HPDE6-E6E7 (cell line): ENCODE measurements at regions not wholly inside any gene's neighbourhood (a gene's known extent, or its start where the extent isn't known, plus 50 kb on each side); places are given as distances from the start of the nearest gene placed in this dataset.
"Not testable (repeated sequence)": the region's sequence is repeated elsewhere in the genome, so short reads cannot be mapped to it uniquely, and the experiment has no call there.

Experiments
- DNase-seq: peaks from one replicate; pipeline ENCODE4 v3.0.0; 2011; ENCODE audit warnings: missing footprints; ENCODE audit errors: extremely low spot score

DNA sequence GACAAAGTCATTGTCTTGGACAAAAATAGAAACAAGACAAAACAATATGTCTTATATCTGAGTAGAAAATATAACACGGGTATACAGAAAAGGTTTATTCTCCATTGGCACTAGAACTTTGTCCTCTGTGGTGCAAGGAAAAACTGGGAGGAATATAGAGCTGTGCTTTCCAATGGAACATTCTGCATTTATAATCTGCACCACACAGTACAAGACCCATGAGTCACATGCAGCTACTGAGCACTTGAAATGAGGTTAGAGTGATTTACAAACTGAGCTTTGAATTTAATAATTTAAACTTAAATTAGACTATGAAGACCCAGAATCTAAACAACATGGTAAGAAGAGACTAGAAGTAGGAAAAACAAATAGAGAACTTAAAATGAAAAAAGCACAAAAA lies 86.1 kb downstream of the RAP2A start:
- no peak for DNase-seq

DNA sequence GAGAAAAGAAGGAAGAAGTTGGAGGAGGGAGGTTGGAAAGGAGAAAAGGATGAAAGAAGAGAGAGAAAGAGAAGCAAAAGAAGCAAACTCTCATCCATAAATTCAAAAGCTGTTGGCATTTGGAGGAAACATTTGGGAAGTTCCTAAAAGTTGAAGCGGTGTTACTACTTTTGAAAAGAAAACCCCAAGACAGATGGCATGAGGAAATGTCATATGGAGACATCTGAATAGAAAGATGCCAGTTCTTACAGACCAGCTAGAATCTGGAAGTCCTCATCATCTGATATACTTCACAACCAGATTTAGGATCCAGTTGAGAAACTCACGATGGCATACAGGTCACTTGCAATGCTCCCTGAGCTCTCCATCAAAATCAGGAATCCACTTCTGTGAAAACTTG lies 86.9 kb downstream of the RAP2A start:
- DNase-seq = no peak

DNA sequence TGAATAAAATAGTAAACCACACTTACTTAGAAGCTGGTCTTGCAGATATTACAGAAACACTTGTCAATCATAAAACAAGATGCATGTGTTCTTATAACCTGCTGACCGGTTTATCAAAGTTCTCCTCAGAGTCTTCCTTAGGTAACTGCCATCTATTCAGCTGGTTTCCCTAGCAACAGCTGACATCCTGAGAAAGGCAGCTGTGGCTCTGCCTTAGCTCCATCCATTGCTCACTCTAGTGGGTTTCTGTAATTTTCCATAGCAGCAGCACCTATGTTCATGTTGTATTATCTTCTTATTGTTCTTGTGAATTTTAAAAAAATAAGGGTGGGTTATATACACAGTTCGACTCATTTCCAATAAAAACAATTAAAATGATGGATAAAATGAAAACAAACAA lies 87.8 kb downstream of the RAP2A start:
- no peak for DNase-seq

DNA sequence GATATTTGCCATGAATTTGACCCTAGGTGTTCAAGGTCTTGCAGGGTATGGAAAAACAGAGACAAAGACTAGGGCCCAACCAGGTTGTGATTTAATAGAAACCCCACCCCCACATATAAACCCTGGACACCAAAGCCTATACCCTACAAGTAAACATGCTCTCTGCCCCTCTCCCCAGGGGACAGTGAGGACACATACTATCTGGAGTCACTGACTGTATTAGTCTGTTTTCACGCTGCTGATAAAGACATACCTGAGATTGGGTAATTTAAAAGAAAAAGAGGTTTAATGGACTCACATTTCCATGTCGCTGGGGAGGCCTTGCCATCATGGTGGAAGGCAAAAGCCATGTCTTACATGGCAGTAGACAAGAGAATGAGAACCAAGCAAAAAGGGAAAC lies 88.3 kb downstream of the RAP2A start:
- DNase-seq = no peak

- no peak for DNase-seq
Measured at GRCh38 chr13:97526556-97526955, 92.6 kb downstream of the RAP2A start.

DNA sequence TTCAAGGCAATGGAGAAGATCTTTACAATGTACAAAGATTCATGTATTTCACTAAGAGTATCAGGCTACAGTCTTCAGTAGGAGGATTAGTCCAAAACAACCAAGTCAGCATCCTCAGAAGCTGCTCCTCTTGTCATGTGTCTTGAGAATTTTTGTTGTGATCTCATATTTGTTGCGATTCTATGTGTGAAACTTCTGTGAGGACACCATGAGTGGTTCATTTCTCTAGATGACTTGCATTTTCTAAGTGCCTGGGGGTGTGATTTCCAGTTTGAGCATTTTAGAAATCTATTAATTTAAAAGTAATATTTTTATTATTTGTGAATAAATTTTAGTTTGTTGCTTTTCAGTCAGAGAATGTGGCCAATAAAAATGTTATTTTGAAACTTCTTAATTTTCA lies 94.5 kb downstream of the RAP2A start:
- DNase-seq = no peak

DNA sequence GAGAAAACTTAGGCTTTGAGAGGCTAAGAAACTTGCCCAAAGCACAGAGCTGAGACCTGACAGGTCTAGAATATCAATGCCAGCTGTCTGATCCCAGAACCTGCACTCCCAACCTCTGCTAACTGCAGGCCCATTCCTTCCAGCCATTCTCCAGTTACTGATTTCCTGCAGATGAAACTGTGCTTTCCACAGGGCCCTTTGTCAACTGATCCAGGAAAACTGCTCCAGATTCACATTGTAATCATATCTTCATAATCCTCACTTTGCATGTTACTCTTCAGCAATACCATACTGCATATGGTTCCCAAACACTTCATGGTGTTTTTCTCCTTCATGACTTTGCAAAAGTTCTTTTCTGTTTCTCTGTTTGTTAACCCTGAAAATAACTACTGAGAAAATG lies 100.6 kb downstream of the RAP2A start:
- no peak for DNase-seq

DNA sequence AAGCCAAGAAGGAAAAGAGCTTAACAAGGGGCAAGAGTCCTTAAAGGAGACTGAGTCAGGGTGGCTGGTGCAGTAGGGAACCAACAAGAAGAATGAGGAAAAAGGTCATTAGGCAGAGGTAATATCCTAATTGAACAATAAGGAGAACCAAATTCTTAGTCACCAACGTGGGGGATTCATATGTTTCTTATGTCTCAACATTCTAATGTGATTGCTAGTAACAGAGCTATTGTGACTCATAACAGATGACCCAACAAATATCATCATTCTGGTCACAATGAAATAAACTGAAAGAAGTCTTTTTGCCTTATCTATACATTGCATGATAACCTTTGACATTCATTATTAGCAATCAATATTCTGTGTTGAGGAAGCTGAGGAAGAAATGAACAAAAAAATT lies 101.6 kb downstream of the RAP2A start:
- no peak for DNase-seq

DNA sequence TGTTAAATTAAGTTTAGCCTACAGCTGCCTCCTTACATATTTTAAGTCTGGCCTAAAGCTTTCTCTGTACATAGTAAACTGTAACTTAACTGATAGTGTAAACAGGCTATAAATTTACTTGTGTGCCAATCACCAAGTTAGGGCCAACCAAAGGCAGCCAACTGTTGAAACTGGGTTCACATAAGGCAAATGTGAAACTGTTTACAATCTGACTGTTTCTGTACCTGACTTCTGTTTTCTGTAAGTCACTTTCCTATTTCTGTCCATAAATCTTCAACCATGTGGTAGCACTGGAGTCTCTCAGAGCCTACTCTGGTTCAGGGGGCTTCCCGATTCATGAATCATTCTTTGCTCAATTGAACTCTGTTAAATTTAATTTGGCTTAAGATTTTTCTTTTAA lies 103.1 kb downstream of the RAP2A start:
- DNase-seq = no peak

GRCh38 chr13:97538203-97538602 lies 104.2 kb downstream of the RAP2A start:
- no peak for DNase-seq

DNA sequence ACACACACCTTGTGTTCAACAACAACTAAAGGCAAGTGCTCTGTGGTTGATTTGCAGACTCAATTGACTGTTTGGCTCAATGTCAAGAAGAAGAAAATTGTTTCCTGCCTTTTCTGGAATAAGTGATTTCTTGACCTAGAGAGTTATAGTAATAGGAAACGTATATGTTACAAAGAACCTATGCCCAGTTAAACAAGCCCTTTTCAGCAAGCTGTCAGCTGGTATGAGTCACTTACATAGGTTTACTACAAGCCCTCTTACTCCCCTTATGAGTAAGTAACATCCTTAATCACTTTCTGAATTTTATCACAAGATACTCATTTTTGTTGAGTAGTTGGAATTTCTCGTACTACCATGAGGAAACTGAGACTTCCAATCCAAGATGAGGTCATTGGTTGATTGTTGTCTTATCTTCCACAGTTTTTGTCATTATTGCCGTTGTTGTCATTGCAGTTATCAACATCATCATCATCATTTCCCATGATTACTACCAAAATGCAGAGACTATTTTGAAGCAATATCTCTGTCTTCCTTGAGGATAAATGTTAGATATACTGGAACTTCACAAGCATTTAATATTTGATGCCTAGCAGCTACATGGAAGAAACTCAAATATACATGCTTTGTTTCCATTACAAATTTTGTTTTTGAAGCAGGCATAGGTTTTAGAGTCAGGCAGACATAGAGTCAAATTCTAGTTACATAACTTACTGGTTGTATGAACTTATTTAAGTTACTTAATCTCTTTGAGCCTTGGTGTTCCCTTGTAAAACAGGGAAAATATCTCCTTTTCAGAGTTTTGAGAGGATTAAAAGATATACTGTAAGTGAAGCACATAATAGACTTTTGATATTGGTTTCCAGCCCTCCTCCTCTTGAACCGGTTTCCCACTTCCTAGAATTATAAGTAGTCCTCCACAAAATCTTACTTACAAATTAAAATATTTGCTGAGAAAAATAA lies 106.0 kb downstream of the RAP2A start:
- no peak for DNase-seq

DNA sequence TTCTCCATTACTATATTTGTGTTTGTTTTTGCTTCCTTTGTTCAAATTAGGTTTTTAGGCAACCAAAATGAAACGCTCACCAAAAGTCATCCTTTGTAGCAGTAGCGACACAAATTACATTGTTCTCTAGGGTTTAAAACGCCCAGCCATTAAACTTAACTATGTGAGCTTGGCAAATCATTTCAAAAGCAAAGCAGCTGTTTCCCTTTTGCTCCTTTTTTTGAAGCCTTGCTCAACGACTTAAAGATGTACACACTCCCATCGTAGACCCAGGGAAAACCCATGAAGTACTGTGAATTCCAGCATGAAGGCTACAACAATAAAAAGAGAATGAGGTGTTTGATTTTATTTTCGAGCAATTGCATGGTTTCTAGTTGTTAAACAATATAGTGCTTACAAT lies 106.7 kb downstream of the RAP2A start:
- DNase-seq = no peak

DNA sequence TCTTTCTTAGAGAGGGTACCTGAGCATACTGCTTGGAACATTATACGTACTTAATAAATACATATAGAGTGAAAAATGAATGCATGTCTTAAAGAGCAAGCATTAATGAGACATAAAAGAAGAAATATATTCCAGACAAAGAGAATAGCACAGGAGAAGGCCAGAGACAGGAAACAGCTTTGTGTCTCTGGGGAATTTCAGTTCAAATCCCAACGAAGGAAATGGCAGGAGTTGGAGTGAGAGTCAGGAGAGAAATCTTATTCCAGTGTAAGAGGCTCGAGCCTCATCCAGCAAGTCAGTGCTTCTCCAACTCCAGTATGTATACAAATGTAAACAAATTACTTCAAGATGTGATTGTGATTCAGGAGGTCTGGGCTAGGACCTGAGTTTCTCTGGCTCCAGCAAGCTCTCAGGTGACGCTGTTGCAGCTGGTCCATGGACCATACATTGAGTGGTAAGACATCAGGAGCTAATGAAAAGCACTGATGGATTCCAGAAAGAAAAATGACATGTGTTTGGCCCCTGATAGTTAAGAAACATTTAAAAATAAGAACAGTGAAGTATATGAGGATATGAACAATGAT lies 108.2 kb downstream of the RAP2A start:
- DNase-seq = no peak

DNA sequence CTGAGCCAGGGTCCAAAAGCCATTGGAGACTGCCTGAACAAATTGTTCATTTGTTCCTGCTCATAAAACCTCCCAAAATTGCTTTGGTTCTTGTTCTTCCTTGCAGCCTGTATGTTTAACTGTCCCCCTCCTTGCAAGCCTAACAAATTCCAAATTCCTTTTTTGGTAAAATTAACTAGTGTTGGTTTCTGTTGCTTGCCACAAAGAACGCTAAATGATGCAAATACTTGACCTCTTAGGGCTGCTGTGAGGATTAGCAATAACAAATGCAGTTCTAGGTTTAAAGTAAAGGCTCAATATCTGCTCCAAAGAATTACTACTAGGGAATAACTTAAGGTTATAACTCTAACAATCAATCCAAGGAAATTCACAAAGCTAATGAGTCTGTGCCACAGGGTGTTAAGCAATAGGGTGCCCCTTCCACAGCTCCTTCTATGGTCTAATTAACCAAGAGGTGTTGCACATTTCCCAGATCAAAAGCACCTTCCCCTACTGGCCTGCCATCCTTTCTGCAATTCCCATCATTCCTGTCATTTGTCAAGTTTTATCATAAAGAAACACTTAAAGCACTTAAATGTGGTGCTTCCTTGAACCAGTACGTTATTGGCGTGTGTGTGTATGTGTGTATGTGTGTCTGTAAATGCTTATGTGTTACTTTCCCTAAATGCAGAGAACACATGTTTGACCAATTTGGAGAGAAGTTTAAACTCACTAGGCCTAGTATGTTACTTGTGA lies 110.2 kb downstream of the RAP2A start:
- no peak for DNase-seq

DNA sequence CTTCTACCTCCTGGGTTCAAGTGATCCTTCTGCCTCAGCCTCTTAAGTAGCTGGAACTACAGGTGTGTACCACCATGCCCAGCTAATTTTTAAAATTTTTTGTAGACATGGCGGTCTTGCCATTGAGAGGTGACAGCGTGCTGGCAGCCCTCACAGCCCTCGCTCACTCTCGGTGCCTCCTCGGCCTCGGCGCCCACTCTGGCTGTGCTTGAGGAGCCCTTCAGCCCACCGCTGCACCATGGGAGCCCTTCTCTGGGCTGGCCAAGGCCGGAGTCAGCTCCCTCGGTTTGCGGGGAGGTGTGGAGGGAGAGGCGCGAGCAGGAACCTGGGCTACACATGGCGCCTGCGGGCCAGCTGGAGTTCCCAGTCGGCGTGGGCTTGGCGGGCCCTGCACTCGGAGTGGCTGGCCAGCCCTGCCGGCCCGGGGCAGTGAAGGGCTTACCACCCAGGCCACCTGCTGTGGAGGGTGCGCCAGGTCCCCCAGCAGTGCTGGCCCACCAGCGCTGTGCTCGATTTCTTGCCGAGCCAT lies 111.1 kb downstream of the RAP2A start:
- not testable (repeated sequence) for DNase-seq

DNA sequence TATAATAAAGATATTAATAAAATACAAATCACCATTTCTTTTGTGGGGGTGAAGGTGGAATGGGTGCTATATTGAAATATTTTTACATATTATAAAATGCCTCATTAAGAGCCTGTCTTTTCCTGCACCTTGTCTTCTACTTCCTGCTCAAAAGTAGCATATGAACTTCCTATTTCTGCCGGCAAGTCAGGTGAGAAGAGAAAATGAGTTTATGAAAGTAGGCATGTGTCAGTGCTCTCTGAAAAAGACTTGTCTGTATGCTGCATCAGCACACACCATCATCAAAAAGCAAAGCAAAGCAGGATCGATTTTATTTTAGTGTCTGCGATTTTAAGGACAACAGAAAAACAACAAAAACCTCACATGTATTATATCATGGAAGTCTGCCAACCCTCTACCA lies 114.2 kb downstream of the RAP2A start:
- DNase-seq = no peak

DNA sequence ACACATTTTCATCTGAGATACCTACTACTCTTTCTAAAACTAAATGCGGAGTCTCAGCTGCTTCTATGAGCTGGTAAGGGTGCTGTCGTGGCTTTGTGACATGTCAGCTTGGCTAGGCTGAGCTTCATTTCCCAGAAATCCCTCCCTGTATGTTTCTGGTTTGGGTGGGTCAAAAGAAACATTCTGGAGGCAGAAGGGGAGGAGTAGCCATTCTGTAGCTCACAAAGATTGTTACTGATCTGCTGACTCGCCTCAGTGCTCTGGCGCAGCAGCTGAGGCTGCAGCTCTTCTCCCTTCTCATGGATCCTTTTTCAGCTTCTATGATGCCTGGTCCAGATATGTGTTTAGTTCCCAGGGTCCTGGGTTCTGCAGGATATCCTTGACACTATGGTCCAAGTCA lies 114.7 kb downstream of the RAP2A start:
- no peak for DNase-seq

DNA sequence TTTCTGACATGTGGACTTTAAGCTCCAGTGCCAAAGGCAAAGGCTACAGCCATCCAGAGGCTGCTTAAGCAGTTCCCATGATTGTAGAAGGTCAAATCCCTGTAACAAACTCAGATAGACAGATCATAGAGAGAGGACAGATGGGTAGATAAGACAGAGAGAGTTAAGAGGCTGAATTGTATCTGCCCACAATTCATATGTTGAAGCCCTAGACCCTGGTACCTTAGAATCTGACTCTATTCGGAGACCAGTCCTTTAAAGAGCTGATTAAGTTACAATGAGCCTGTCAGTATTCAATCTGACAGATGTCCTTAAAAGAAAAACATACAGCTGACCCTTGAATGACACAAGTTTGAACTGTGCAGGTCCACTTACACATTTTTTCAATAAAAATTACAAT lies 115.2 kb downstream of the RAP2A start:
- no peak for DNase-seq

DNA sequence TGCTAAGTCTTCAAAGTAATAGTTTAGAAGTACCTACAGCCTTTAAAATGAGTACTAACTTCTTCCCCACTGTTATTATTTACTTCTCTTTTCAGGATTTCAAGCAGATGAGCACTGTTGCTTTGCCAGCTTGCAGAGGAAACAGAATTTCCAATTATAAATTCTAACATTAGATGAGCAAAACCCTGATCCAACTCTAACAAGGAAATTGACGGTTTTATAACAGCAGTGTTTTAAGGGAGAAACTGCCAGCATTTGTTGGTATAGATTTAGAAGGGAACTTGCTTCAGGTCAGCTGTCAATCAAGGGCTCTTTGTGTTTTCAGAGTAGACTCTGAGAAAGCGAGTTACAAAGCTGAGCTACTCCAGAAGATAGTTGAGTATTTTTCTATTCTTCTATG lies 120.5 kb downstream of the RAP2A start:
- no peak for DNase-seq

- no peak for DNase-seq
Measured at GRCh38 chr13:97555034-97555433, 121.1 kb downstream of the RAP2A start.

DNA sequence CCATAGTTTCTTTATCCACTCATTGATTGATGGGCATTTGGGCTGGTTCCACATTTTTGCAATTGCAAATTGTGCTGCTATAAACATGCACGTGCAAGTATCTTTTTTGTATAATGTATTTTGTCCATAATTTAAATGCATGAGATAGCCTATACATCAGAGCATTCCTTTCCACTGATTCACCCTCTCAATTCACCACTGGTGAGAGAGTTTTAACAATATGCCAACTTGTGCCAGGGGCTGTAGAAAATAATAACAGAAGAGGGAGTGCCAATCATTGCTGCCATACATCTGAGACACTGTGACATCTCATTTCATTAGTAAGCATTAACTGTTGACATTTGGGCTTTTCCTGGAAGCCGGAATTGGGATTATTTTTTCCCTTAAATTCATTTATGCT lies 125.1 kb downstream of the RAP2A start:
- no peak for DNase-seq

DNA sequence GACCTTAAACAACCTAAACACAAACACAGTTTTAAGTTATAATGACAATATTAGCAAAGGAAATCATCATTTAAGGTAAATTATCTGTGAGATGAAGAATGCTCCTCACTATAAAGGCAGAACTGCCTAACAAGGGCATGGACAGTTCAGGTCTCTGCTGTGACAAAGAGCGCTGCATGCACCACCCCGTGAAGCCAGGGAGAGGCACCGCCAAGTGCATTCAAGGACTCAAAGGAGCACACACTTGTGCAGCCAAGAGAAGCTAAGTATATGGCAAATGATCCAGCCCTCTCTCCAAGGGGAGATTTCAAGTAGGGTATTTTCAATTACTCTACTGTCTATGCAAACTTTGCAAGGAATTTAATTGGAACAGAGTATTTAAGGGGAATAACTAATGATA lies 126.0 kb downstream of the RAP2A start:
- DNase-seq = no peak

- no peak for DNase-seq
Measured at GRCh38 chr13:97561182-97561581, 127.2 kb downstream of the RAP2A start.
